Hematopoietic multipotent progenitor cell treated with erythropoietin and hydrocortisone succinate and interleukin-3 and kit ligand, for 15 days (in vitro differentiated cells): ENCODE measurements at regions not wholly inside any gene's neighbourhood (a gene's known extent, or its start where the extent isn't known, plus 50 kb on each side); places are given as distances from the start of the nearest gene placed in this dataset.
"Not testable (repeated sequence)": the region's sequence is repeated elsewhere in the genome, so short reads cannot be mapped to it uniquely, and the experiment has no call there.

Experiments used
- DNase-seq: peaks from one replicate; pipeline ENCODE4 v3.0.0-alpha.2; 2015; ENCODE audit warnings: low spot score

- no peak for DNase-seq
These were observed 428.5 kb upstream of the TMPRSS15 start for GRCh38 chr21:18831942-18832676.

GRCh38 chr21:18832950-18833349 lies 429.4 kb upstream of the TMPRSS15 start:
- DNase-seq: no peak

DNA sequence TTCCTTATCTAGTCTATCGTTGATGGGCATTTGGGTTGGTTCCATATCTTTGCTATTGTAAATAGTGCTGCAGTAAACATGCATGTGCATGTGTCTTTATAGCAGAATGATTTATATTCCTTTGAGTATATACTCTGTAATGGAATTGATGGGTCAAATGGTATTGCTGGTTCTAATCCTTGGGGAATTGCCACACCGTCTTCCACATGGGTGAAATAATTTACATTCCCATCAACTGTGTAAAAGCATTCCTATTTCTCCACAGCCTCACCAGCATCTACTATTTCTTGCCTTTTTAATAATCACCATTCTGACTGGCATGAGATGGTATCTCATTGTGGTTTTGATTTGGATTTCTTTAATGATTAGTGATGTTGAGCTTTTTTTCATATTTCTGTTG lies 430.5 kb upstream of the TMPRSS15 start:
- DNase-seq: not testable (repeated sequence)

DNA sequence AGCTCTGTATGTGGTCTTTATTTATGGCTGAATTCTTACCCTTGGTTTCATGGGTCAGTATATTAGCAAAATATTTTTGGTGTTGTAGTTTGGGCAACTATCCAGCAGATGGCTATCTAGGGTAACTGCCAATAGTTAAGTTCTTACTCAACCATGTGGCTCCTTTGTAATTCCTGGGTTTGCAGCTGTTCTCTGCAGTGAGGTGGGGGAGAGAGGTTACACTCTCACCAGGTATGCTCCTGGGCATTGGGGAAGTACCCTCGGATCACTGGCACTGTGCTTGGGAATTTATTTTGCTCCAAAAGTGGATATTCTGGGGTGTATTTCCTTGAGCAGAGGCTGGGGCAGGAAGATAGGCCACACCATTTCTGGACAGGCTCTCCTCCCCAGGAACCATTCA lies 436.7 kb upstream of the TMPRSS15 start:
- DNase-seq: no peak

GRCh38 chr21:18857606-18858005 lies 454.0 kb upstream of the TMPRSS15 start:
- not testable (repeated sequence) for DNase-seq

DNA sequence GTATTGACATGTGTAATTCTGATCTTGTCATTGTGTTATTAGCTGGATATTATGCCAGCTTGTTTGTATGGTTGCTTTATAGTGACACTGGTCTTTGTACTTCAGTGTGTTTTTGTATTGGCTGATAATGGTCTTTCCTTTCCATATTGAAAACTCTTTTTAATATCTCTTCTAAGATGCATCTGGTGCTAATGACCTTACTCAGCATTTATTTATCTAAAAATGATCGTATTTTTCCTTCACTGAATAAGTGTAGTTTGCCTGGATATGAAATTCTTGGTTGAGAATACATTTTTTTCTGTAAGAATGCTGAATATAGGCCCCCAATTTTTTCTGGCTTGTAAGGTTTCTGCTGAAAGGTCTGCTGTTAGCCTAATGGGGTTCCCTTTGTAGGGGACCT lies 465.5 kb upstream of the TMPRSS15 start:
- no peak for DNase-seq

- no peak for DNase-seq
These were observed 474.3 kb upstream of the TMPRSS15 start for GRCh38 chr21:18877917-18878316.

GRCh38 chr21:18887922-18888602 lies 484.5 kb upstream of the TMPRSS15 start:
- no peak for DNase-seq

DNA sequence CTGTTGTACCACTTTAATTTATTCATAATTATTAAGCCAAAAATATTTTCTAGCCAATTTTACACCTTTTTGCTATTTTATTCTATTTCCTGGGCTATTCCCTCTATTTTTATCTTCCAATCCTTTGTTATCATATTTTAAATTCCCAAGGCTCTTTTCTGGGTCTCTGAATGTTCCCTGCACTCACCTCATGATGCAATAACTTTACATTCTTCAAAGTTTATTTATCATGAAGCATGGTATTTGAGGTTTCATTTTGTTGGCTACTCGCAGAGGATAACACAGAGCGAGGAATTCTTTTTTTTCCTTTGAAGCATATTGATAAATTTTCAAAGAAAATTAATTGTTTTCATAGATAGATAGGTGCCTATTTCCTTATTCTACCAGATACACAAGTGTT lies 489.8 kb upstream of the TMPRSS15 start:
- DNase-seq: no peak

DNA sequence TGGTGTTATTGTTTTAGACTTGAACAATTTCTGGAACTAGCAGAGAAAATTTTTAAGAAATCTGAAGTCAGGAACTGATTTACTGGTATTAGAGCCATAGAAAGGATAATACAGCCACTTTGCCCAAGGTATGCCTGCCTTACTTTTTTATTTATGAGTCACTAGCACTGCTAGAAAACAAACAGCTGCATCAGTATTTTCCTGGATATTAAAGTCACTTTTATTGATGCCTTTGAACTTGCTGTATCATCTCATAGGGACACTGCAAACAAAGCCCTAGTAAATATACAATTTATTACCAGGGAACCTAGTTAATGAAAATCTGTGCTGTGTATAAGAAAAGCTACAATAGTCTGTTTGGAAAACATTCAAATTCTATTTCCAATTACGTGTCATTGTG lies 490.8 kb upstream of the TMPRSS15 start:
- no peak for DNase-seq

DNA sequence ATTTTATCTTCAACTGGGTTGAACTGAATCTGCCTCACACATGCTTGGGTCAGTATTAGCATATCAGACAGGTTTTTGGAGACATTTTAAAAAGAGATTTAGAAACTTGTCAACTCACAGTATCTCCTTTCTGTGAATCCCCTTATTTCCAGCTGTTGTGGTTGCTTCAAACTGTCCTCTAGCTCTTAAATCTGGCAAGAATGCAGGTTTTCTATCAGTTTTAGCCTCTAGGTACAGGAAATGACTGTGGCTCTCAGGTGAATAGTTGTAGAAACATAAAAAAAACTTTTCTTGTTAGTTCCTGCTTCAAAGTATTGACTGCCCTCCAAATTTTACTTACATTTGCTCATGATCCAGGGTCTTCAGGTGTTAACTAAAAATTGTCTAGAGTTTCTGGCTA lies 495.7 kb upstream of the TMPRSS15 start:
- DNase-seq: no peak

- DNase-seq: no peak
These were observed 499.1 kb upstream of the TMPRSS15 start for GRCh38 chr21:18902660-18903059.

GRCh38 chr21:18907076-18907475 lies 503.5 kb upstream of the TMPRSS15 start:
- DNase-seq: no peak

DNA sequence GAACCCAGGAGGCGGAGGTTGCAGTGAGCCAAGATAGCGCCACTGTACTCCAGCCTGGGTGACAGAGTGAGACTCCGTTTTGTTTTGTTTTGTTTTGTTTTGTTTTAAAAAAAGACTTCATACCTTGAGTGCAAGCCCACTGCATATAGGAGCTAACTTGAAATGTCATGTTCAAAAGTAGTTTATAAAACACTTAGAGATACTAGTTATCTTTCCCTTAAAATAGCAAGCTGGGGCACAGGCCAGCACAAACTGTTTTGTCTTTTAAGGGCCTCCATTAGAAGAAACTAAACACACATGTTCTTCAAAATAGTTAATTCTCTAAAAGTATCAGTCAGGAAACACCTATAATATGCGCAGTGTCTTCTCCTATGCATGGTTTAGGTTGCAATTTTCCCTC lies 505.1 kb upstream of the TMPRSS15 start:
- no peak for DNase-seq

DNA sequence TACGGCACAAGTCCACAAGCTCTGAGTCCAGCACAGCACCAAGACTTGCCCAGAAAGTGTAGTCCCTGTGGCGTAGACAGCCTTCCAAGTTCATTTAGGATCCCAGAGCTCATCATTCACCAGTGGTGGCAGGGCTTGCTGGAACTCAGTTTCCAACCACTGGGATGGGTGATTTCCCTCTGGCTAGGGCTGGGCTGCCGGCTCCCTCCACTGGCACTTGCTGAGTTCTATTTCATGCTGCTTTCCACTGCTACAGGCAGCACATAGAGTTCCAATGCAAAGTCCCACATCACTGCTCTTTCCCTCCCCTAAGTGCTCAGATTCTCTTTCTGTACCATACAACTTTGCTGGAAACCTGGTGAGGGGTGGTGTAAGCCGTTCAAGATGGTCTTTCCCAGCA lies 510.3 kb upstream of the TMPRSS15 start:
- no peak for DNase-seq

DNA sequence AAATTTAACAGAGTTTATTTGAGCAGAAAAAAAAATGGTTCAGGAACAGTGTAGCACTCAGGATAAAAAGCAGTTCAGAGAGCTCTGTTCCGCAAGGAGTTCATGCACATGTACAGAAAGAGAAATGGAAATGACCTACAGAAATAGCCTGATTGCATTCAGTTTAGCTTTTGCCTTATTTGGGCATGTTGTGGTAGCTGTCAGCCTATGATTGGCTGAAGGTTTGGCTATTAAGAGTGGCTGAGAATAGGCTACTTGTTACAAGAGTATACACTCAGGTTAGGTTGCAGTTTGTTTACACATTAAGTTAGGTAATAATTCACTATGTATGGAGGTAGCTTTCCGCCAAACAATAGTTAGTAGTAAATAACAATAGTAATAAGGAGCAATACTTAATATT lies 511.0 kb upstream of the TMPRSS15 start:
- no peak for DNase-seq

DNA sequence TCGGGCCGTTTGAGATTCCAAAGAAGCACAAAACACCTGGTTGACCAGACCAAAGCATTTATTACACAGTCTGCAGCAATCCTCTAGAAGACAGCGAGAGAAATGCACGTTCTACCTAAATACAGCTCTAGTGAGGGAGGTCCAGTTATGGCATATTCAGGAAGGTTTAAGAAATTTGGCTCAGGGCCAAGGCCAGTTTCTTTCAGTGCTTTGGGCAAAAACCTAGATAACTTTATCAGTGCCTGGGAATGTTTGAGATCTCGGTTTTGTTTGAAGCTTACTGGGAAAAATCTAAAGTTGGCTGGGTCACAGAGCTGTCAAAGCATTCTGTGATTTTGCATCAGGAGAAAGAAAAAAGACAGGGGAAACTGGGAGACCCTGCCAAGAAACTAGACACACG lies 514.0 kb upstream of the TMPRSS15 start:
- no peak for DNase-seq

- no peak for DNase-seq
These were observed 527.7 kb upstream of the TMPRSS15 start for GRCh38 chr21:18931237-18931636.

- no peak for DNase-seq
These were observed 533.8 kb upstream of the TMPRSS15 start for GRCh38 chr21:18937337-18937736.

GRCh38 chr21:18940791-18941190 lies 537.2 kb upstream of the TMPRSS15 start:
- no peak for DNase-seq

GRCh38 chr21:18950045-18950740 lies 546.6 kb upstream of the TMPRSS15 start:
- no peak for DNase-seq

DNA sequence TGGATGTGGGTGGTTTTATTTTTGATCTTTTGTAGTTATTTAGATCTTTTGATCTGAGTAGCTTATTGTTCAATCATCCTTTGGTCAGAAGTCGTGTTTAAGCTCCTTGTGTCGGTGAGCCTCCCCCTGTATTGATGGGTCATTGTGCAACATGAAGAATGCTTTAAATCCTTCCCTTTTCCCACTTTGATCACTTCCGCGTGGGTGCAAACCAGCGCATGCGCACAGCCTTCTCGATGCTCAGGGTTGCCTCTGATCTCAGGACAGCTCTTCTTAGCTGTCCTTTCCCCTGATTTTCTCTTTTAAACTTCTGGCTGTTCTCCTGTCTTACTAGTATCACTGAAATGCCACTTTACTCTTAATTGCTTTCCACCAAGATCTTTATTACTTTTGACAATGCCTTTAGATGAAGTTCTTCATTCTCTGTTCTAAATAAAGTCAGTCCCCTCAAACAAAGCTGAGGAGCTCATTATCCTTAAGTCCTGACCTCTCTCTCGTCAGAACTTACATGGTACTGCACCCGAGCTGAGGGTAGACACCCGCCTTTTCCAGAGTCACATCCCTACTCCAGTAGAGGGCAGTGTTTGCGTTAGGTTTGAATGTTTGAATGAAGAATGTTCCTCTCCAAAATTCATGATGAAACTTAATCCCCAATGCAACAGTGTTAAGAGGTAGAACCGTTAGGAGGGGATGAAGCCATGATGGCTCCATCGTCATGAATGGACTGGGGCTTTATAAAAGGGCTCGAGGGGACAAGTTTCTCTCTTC lies 547.9 kb upstream of the TMPRSS15 start:
- DNase-seq: no peak
